H9 (cell line): ENCODE measurements at regions not wholly inside any gene's neighbourhood (a gene's known extent, or its start where the extent isn't known, plus 50 kb on each side); places are given as distances from the start of the nearest gene placed in this dataset.

Experiments used
- DNase-seq: peaks from one replicate; pipeline ENCODE4 v3.0.0-alpha.2; 2017
- H2AFZ ChIP-seq: one replicate; pipeline ENCODE4 v1.6.1; 2013; ENCODE audit warnings: mild to moderate bottlenecking, low read length, control low read depth, moderate library complexity
- H2AK5ac ChIP-seq: 2 replicates; pipeline ENCODE4 v1.6.1; 2013; ENCODE audit warnings: low read length, control low read depth, mixed read lengths; ENCODE audit not compliant: insufficient read length
- H2BK120ac ChIP-seq: one replicate; pipeline ENCODE4 v1.6.1; 2013; ENCODE audit warnings: low read depth, mild to moderate bottlenecking, low read length, control low read depth, inconsistent platforms; ENCODE audit not compliant: poor library complexity, severe bottlenecking
- H2BK12ac ChIP-seq: 2 replicates; pipeline ENCODE4 v1.6.1; 2013; ENCODE audit warnings: low read length, control low read depth, mixed read lengths, low read depth; ENCODE audit not compliant: insufficient read length
- H2BK15ac ChIP-seq: 2 replicates; pipeline ENCODE4 v1.6.1; 2013; ENCODE audit warnings: low read depth, low read length, control low read depth
- H2BK20ac ChIP-seq: one replicate; pipeline ENCODE4 v1.6.1; 2013; ENCODE audit warnings: low read depth, mild to moderate bottlenecking, low read length, control low read depth, inconsistent platforms; ENCODE audit not compliant: poor library complexity, severe bottlenecking
- H2BK5ac ChIP-seq: 2 replicates; pipeline ENCODE4 v1.6.1; 2013; ENCODE audit warnings: low read length, control low read depth, mixed read lengths; ENCODE audit not compliant: insufficient read length
- H3K14ac ChIP-seq: 2 replicates; pipeline ENCODE4 v1.6.1; 2013; ENCODE audit warnings: low read length, control low read depth; ENCODE audit not compliant: insufficient read depth
- H3K18ac ChIP-seq: 2 replicates; pipeline ENCODE4 v1.6.1; 2013; ENCODE audit warnings: low read depth, mild to moderate bottlenecking, mixed read lengths, low read length, control low read depth; ENCODE audit not compliant: insufficient read length
- H3K23ac ChIP-seq: 2 replicates; pipeline ENCODE4 v1.6.1; 2013; ENCODE audit warnings: low read length, control low read depth, mixed read lengths, low read depth; ENCODE audit not compliant: insufficient read length
- H3K23me2 ChIP-seq: 2 replicates; pipeline ENCODE4 v1.6.1; 2013; ENCODE audit warnings: low read depth, mild to moderate bottlenecking, mixed read lengths, low read length, control low read depth; ENCODE audit not compliant: insufficient read length, poor library complexity, severe bottlenecking
- H3K27ac ChIP-seq: 2 replicates; pipeline ENCODE4 v1.5.1; 2013; ENCODE audit warnings: low read length, control low read depth, mixed read lengths, low read depth; ENCODE audit not compliant: insufficient read length
- H3K27me3 ChIP-seq: 2 replicates; pipeline ENCODE4 v1.6.1; 2013; ENCODE audit warnings: low read length, control low read depth, inconsistent platforms; ENCODE audit not compliant: insufficient read depth
- H3K4ac ChIP-seq: 2 replicates; pipeline ENCODE4 v1.6.1; 2013; ENCODE audit warnings: low read depth, mild to moderate bottlenecking, control low read depth, inconsistent platforms, low read length, moderate library complexity
- H3K4me1 ChIP-seq: 2 replicates; pipeline ENCODE4 v1.6.1; 2013; ENCODE audit warnings: low read length, control low read depth, inconsistent platforms; ENCODE audit not compliant: insufficient read depth
- H3K4me2 ChIP-seq: 2 replicates; pipeline ENCODE4 v1.6.1; 2013; ENCODE audit warnings: low read length, control low read depth, mixed read lengths; ENCODE audit not compliant: insufficient read length, insufficient read depth
- H3K56ac ChIP-seq: 2 replicates; pipeline ENCODE4 v1.6.1; 2013; ENCODE audit warnings: low read depth, mild to moderate bottlenecking, mixed read lengths, low read length, control low read depth; ENCODE audit not compliant: insufficient read length
- H3K79me1 ChIP-seq: 2 replicates; pipeline ENCODE4 v1.6.1; 2013; ENCODE audit warnings: low read depth, mild to moderate bottlenecking, moderate library complexity, low read length, control low read depth, inconsistent platforms; ENCODE audit not compliant: insufficient read depth, poor library complexity, severe bottlenecking
- H3K79me2 ChIP-seq: 2 replicates; pipeline ENCODE4 v1.6.1; 2013; ENCODE audit warnings: low read length, control low read depth, inconsistent platforms; ENCODE audit not compliant: insufficient read depth
- H3K9ac ChIP-seq: 2 replicates; pipeline ENCODE4 v1.6.1; 2013; ENCODE audit warnings: low read length, control low read depth, mixed read lengths; ENCODE audit not compliant: insufficient read length; ENCODE audit errors: extremely low read depth
- H3K9me3 ChIP-seq: one replicate; pipeline ENCODE4 v1.6.1; 2013; ENCODE audit warnings: low read depth, low read length, inconsistent platforms; ENCODE audit not compliant: control insufficient read depth
- H3T11ph ChIP-seq: one replicate; pipeline ENCODE4 v1.6.1; 2013; ENCODE audit warnings: mild to moderate bottlenecking, low read length, control low read depth, inconsistent platforms
- H4K20me1 ChIP-seq: one replicate; pipeline ENCODE4 v1.6.1; 2013; ENCODE audit not compliant: control insufficient read depth, insufficient read length, insufficient read depth
- H4K5ac ChIP-seq: 2 replicates; pipeline ENCODE4 v1.6.1; 2013; ENCODE audit warnings: low read depth, mild to moderate bottlenecking, mixed read lengths, low read length, control low read depth; ENCODE audit not compliant: insufficient read length
- H4K8ac ChIP-seq: replicated peaks from 2 replicates; pipeline ENCODE4 v1.6.1; 2013; ENCODE audit warnings: low read length, control low read depth, mixed read lengths, low read depth; ENCODE audit not compliant: insufficient read length
- H4K91ac ChIP-seq: 2 replicates; pipeline ENCODE4 v1.6.1; 2013; ENCODE audit warnings: low read depth, mild to moderate bottlenecking, moderate library complexity, mixed read lengths, low read length, control low read depth; ENCODE audit not compliant: insufficient read length
- H3K27ac Mint-ChIP-seq, 3 experiments: 2 replicates in 2 of 3; 3 replicates in 1 of 3; pipeline ENCODE4 v1.8.0; 2020 to 2021; ENCODE audit warnings: mixed read lengths in 3 of 3, mild to moderate bottlenecking in 1 of 3, moderate library complexity in 1 of 3
- H3K27me3 Mint-ChIP-seq: 2 replicates; pipeline ENCODE4 v1.8.0; 2021; ENCODE audit warnings: low read depth, mild to moderate bottlenecking, moderate library complexity, mixed read lengths
- H3K36me3 Mint-ChIP-seq, 3 experiments: 2 replicates in 2 of 3; 3 replicates in 1 of 3; pipeline ENCODE4 v1.8.0; 2020 to 2021; ENCODE audit warnings: low read depth in 3 of 3, mixed read lengths in 3 of 3; ENCODE audit not compliant: insufficient read depth in 1 of 3
- H3K4me1 Mint-ChIP-seq, 2 experiments: 2 replicates each; pipeline ENCODE4 v1.8.0; 2020; ENCODE audit warnings: mixed read lengths in 2 of 2
- H3K4me3 Mint-ChIP-seq, 2 experiments: 2 replicates in 1 of 2; 3 replicates in 1 of 2; pipeline ENCODE4 v1.8.0; 2020 to 2021; ENCODE audit warnings: mild to moderate bottlenecking in 2 of 2, mixed read lengths in 2 of 2, moderate library complexity in 1 of 2
- H3K9me3 Mint-ChIP-seq, 2 experiments: 2 replicates in 1 of 2; 3 replicates in 1 of 2; pipeline ENCODE4 v1.8.0; 2020; ENCODE audit warnings: mild to moderate bottlenecking in 2 of 2, mixed read lengths in 2 of 2, moderate library complexity in 1 of 2
- WGBS: extraction: QIAGEN DNeasy Blood & Tissue Kit; methylation state at CpG from one replicate; pipeline ENCODE4 v1.1.7; 2013; ENCODE audit warnings: missing lambda C conversion rate, low lambda C conversion rate, mixed read lengths; ENCODE audit not compliant: insufficient read length; ENCODE audit errors: extremely low coverage; 5-methylcytosine and 5-hydroxymethylcytosine counted together
- TF ChIP-seq, protein P1 (sequence below): fragments of 200-600 bp; sonication (generic); conservative IDR thresholded peaks from 3 replicates; pipeline ENCODE4 v1.8.0; 2021; ENCODE audit warnings: antibody characterized with exemption, mild to moderate bottlenecking

GRCh38 chr2:12202313-12203075 lies 456.1 kb downstream of the LPIN1 start:
- Histone ChIP-seq H2BK5ac (no peak overlapping the region), H2BK12ac (no peak overlapping the region), H3K14ac (no peak overlapping the region), H2AFZ (no peak overlapping the region), H2AK5ac (no peak overlapping the region), H3K79me1 (no peaks in the 10 kb centered on the region), H3K23me2 (no peaks in the 10 kb centered on the region), H3T11ph (no peak overlapping the region), H4K5ac (no peak overlapping the region), H2BK120ac (no peak overlapping the region), H3K9ac (no peak overlapping the region), H4K8ac (no peak overlapping the region), H3K4me2 (no peak overlapping the region), H4K20me1 (no peaks in the 10 kb centered on the region), H3K4me1 (no peaks in the 10 kb centered on the region; the same call in 1 of the 2 replicates), H3K79me2 (no peaks in the 10 kb centered on the region), H3K23ac (no peak overlapping the region), H3K4ac (no peak overlapping the region), H3K56ac (no peak overlapping the region), H2BK15ac (no peak overlapping the region), H3K27me3 (no peaks in the 10 kb centered on the region), H3K27ac (no peak overlapping the region), H4K91ac (no peak overlapping the region), H3K9me3 (peaks cover 2% of the 10 kb centered on the region), H3K18ac (no peak overlapping the region), H2BK20ac (no peak overlapping the region)
- TF ChIP-seq, protein P1, sequence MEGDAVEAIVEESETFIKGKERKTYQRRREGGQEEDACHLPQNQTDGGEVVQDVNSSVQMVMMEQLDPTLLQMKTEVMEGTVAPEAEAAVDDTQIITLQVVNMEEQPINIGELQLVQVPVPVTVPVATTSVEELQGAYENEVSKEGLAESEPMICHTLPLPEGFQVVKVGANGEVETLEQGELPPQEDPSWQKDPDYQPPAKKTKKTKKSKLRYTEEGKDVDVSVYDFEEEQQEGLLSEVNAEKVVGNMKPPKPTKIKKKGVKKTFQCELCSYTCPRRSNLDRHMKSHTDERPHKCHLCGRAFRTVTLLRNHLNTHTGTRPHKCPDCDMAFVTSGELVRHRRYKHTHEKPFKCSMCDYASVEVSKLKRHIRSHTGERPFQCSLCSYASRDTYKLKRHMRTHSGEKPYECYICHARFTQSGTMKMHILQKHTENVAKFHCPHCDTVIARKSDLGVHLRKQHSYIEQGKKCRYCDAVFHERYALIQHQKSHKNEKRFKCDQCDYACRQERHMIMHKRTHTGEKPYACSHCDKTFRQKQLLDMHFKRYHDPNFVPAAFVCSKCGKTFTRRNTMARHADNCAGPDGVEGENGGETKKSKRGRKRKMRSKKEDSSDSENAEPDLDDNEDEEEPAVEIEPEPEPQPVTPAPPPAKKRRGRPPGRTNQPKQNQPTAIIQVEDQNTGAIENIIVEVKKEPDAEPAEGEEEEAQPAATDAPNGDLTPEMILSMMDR: no peak
- peaks cover 0 to 6% (median 4%) of the 10 kb centered on the region in 3 experiments; a peak in 5 of 7 replicates for H3K36me3 Mint-ChIP-seq
- no peaks in the 10 kb centered on the region; the same call in 1 of the 2 replicates for H3K27me3 Mint-ChIP-seq
- no peak for DNase-seq
- H3K4me1 Mint-ChIP-seq: peaks cover 11 to 14% of the 10 kb centered on the region in 2 experiments
- no CpG with 5 or more reads among the region's 12 CpGs for WGBS
- no peak overlapping the region for H3K4me3 Mint-ChIP-seq
- H3K27ac Mint-ChIP-seq: peak overlapping the region in 1 of 3 experiments; percentile 29; a peak in 1 of 7 replicates
- peaks cover 0 to 5% of the 10 kb centered on the region in 2 experiments; a peak in 2 of 5 replicates for H3K9me3 Mint-ChIP-seq
